ENCODE measurements at regions not wholly inside any gene's neighbourhood (a gene's known extent, or its start where the extent isn't known, plus 50 kb on each side); places are given as distances from the start of the nearest gene placed in this dataset.

DNA sequence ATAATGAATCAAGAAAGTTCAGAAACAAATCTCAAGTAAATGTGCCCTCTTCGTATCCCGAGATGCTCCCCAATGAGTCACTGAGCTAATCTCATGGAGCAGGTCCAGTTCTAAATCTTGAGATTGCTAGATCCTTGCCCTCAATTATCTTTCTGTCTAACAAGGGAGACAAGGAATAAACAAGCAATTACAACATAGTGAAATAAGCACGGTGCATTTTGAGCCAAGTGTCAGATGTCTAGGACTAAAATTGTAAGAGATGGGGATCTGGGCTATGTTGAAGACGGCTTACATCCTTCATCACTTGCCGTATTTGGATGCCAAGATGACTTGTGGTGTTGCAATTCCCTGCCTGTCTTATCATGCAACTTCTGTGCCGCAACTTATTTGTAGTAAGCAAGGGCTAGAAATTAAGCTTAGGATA, 56.5 kb upstream of the ADGRF1 start:
- Histone ChIP-seq H3K4me1 (no peaks in the 10 kb centered on the region), H3K4me3 (no peak overlapping the region), H3K27ac (no peak overlapping the region), H3K36me3 (no peaks in the 10 kb centered on the region), H3K27me3 (no peaks in the 10 kb centered on the region), H3K9me3 (no peaks in the 10 kb centered on the region)
- no peak for DNase-seq (ENCODE audit: low spot score in 2 of 2)
- TF ChIP-seq EP300 (IDR thresholded peaks at IDR 0.05) (peak in 1 of 2 donors; percentile 48), POLR2A (IDR thresholded peaks at IDR 0.05) (no peak)
- TF ChIP-seq, protein P1, sequence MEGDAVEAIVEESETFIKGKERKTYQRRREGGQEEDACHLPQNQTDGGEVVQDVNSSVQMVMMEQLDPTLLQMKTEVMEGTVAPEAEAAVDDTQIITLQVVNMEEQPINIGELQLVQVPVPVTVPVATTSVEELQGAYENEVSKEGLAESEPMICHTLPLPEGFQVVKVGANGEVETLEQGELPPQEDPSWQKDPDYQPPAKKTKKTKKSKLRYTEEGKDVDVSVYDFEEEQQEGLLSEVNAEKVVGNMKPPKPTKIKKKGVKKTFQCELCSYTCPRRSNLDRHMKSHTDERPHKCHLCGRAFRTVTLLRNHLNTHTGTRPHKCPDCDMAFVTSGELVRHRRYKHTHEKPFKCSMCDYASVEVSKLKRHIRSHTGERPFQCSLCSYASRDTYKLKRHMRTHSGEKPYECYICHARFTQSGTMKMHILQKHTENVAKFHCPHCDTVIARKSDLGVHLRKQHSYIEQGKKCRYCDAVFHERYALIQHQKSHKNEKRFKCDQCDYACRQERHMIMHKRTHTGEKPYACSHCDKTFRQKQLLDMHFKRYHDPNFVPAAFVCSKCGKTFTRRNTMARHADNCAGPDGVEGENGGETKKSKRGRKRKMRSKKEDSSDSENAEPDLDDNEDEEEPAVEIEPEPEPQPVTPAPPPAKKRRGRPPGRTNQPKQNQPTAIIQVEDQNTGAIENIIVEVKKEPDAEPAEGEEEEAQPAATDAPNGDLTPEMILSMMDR (IDR thresholded peaks at IDR 0.05) = no peak
- 81% methylated on average over 6 of the region's 6 CpGs for WGBS, 2 donors

GRCh38 chr6:47097092-47097945, 55.2 kb upstream of the ADGRF1 start:
- Histone ChIP-seq H3K27ac (no peak overlapping the region), H3K4me1 (no peaks in the 10 kb centered on the region), H3K36me3 (no peaks in the 10 kb centered on the region), H3K27me3 (no peaks in the 10 kb centered on the region), H3K4me3 (no peak overlapping the region), H3K9me3 (no peaks in the 10 kb centered on the region)
- peak in 1 of 2 donors; percentile 79 for DNase-seq (ENCODE audit: low spot score in 2 of 2)
- WGBS, 2 donors = 47 to 48% methylated on average over 8 of the region's 8 CpGs
- no peak for TF ChIP-seq POLR2A (IDR thresholded peaks at IDR 0.05)
- TF ChIP-seq, protein P1 (IDR thresholded peaks at IDR 0.05) = peak; percentile 30 to 60 (median 38)

- no peaks in the 10 kb centered on the region for H3K4me1 ChIP-seq
- no peak overlapping the region for H3K27ac ChIP-seq
- TF ChIP-seq EP300 (IDR thresholded peaks at IDR 0.05) = no peak
- TF ChIP-seq, protein P1 (IDR thresholded peaks at IDR 0.05) = no peak
- no peak for TF ChIP-seq POLR2A (IDR thresholded peaks at IDR 0.05)
- H3K36me3 ChIP-seq = no peaks in the 10 kb centered on the region
- DNase-seq (ENCODE audit: low spot score in 2 of 2) = no peak
- H3K9me3 ChIP-seq = no peaks in the 10 kb centered on the region
- no peak overlapping the region for H3K4me3 ChIP-seq
- no peaks in the 10 kb centered on the region for H3K27me3 ChIP-seq
- 77 to 82% methylated on average over 9 of the region's 9 CpGs for WGBS, 2 donors
Observed at GRCh38 chr6:47096211-47096895, 54.2 kb upstream of the ADGRF1 start.

DNA sequence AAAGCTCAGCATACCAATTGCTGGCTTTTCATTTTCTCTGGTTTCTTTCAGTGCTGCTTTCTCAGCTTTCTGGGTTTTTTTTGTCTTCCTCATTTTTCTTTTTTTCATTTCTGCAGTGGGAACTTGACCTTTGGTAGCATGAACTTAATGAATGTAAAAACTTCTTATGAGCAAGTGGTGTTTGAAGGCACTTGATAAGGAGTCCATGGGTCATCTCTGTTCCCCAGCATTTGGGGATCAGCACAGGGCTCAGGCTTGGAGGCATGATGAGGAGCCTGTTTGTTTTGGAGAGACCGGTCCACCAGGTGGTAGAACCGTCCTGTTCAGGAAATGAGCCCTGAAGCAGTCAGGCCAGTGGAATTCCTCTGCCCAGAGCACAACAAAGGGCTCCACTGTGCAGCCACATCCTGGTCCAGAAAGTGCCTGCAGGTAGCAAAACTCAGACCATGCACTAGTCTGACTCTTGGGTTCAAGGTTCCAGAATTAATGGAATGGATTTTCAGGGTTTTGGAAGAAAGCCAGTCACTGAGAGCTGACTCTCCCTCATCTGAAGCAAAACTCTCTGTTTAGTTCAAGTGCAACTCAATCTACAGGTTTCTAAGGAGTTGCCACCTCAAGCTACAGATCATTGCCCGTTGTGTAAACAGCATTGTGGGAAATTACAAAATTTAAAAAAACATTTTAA, 52.3 kb upstream of the ADGRF1 start:
- Histone ChIP-seq H3K4me1 (no peaks in the 10 kb centered on the region), H3K27me3 (no peaks in the 10 kb centered on the region), H3K4me3 (no peak overlapping the region), H3K27ac (no peak overlapping the region), H3K36me3 (no peaks in the 10 kb centered on the region), H3K9me3 (no peaks in the 10 kb centered on the region)
- WGBS, 2 donors = 45 to 51% methylated on average over 3 of the region's 3 CpGs
- TF ChIP-seq POLR2A (IDR thresholded peaks at IDR 0.05) (no peak), EP300 (IDR thresholded peaks at IDR 0.05) (no peak)
- TF ChIP-seq, protein P1 (IDR thresholded peaks at IDR 0.05) = no peak
- DNase-seq (ENCODE audit: low spot score in 2 of 2) = no peak
